H1 (cell line): ENCODE measurements at regions not wholly inside any gene's neighbourhood (a gene's known extent, or its start where the extent isn't known, plus 50 kb on each side); places are given as distances from the start of the nearest gene placed in this dataset.

Experiments used
- TF ChIP-seq, protein P1 (sequence below), 3 experiments: IDR thresholded peaks; 1 replicate in 2 of 3; 2 replicates in 1 of 3; pipeline versions ENCODE4 v1.5.1 to v1.6.1; 2011; ENCODE audit warnings: low read length in 3 of 3, mild to moderate bottlenecking in 3 of 3, inconsistent platforms in 2 of 3, low read depth in 1 of 3, moderate library complexity in 1 of 3; ENCODE audit not compliant: insufficient read depth in 1 of 3; ENCODE audit errors: control extremely low read depth in 1 of 3

DNA sequence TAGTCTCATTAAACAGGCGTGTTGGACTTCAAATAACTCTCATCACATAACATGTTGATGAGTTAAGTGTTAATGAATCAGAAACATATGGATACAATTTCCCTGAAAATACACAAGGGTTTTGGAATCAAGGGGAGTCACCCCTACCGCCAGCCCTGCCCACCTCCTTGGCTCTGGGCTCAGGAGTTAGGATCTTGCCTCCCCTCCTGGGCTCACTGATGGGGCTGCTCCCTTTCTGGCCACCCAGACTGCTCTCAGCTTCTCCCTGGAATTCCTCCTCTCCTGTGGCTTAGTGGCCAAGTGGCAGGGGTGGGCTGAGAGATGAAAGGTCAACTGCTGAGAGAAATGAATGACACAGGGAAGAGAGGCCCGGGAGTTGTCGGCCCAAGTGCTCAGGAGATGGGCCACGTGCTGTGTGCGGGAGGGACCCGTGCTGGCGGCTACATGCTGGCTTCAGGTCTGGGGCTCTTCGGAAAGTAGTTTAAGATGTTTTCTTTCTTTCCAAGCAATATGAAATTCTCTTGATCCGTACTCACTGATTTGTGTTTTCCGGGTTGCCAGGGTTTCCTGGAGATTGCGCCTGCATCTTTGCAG lies 55.8 kb upstream of the TNP1 start (continued):
- TF ChIP-seq, protein P1, sequence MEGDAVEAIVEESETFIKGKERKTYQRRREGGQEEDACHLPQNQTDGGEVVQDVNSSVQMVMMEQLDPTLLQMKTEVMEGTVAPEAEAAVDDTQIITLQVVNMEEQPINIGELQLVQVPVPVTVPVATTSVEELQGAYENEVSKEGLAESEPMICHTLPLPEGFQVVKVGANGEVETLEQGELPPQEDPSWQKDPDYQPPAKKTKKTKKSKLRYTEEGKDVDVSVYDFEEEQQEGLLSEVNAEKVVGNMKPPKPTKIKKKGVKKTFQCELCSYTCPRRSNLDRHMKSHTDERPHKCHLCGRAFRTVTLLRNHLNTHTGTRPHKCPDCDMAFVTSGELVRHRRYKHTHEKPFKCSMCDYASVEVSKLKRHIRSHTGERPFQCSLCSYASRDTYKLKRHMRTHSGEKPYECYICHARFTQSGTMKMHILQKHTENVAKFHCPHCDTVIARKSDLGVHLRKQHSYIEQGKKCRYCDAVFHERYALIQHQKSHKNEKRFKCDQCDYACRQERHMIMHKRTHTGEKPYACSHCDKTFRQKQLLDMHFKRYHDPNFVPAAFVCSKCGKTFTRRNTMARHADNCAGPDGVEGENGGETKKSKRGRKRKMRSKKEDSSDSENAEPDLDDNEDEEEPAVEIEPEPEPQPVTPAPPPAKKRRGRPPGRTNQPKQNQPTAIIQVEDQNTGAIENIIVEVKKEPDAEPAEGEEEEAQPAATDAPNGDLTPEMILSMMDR (IDR thresholded peaks at IDR 0.05; ENCODE audit: control extremely low read depth in 1 of 3, insufficient read depth in 1 of 3, low read depth in 1 of 3, low read length in 3 of 3), result no peak
